ENCODE measurements at regions not wholly inside any gene's neighbourhood (a gene's known extent, or its start where the extent isn't known, plus 50 kb on each side); places are given as distances from the start of the nearest gene placed in this dataset.

DNA sequence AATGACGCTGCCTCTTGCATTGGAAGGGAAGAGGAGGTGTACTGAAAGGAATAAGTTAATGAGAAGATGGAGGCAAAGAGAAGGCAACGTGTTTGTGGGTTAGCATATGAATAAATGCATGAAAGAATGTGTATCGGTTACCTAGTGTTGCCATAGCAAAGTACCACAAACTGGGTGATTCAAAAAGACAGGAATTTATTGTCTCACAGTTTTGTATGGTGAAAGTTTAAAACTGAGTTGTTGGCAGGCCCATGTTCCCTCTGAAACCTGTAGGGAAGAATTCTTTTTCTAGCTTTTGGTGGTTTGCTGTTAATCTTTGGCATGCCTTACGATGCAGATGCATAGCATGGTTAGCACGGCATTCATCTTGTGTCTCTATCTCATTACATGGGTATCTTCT is 729.9 kb downstream of the MECOM start:
- TF ChIP-seq, protein P1, sequence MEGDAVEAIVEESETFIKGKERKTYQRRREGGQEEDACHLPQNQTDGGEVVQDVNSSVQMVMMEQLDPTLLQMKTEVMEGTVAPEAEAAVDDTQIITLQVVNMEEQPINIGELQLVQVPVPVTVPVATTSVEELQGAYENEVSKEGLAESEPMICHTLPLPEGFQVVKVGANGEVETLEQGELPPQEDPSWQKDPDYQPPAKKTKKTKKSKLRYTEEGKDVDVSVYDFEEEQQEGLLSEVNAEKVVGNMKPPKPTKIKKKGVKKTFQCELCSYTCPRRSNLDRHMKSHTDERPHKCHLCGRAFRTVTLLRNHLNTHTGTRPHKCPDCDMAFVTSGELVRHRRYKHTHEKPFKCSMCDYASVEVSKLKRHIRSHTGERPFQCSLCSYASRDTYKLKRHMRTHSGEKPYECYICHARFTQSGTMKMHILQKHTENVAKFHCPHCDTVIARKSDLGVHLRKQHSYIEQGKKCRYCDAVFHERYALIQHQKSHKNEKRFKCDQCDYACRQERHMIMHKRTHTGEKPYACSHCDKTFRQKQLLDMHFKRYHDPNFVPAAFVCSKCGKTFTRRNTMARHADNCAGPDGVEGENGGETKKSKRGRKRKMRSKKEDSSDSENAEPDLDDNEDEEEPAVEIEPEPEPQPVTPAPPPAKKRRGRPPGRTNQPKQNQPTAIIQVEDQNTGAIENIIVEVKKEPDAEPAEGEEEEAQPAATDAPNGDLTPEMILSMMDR (IDR thresholded peaks at IDR 0.05; ENCODE audit: insufficient read depth, low read depth, low read length), result no peak
- no peak for TF ChIP-seq EZH2 (IDR thresholded peaks at IDR 0.05; ENCODE audit: insufficient read depth, low read length)
